Neural cell (in vitro differentiated cells): ENCODE measurements at regions not wholly inside any gene's neighbourhood (a gene's known extent, or its start where the extent isn't known, plus 50 kb on each side); places are given as distances from the start of the nearest gene placed in this dataset.

ENCODE experiments used
- H2AFZ ChIP-seq: fragments of 200-600, 300-800 bp; sonication (generic), shearing (Covaris generic); 2 replicates; pipeline ENCODE4 v1.6.0; 2014; ENCODE audit warnings: low read depth, mild to moderate bottlenecking, antibody characterized with exemption, low read length, moderate library complexity
- H3F3A ChIP-seq: fragments of 200-600 bp; shearing (Covaris generic); 2 replicates; pipeline ENCODE4 v1.6.1; 2016; ENCODE audit warnings: mild to moderate bottlenecking, moderate library complexity, mixed read lengths, antibody characterized with exemption, low read length; ENCODE audit not compliant: insufficient read depth, poor library complexity, severe bottlenecking
- H3K27ac ChIP-seq: fragments of 200-600, 300-800 bp; sonication (generic), shearing (Covaris generic); 2 replicates; pipeline ENCODE4 v1.5.1; 2014; ENCODE audit warnings: mild to moderate bottlenecking, low read length, moderate library complexity
- H3K27me3 ChIP-seq: fragments of 300-800, 200-600 bp; sonication (generic), shearing (Covaris generic); 2 replicates; pipeline ENCODE4 v1.6.0; 2014; ENCODE audit warnings: mild to moderate bottlenecking, low read depth, low read length, moderate library complexity; ENCODE audit not compliant: insufficient read depth
- H3K36me3 ChIP-seq: fragments of 300-800, 200-600 bp; sonication (generic), shearing (Covaris generic); 2 replicates; pipeline ENCODE4 v1.5.1; 2014; ENCODE audit warnings: mild to moderate bottlenecking, antibody characterized with exemption, low read length, moderate library complexity; ENCODE audit not compliant: insufficient read depth
- H3K4me2 ChIP-seq: fragments of 300-800, 200-600 bp; sonication (generic), shearing (Covaris generic); 2 replicates; pipeline ENCODE4 v1.6.0; 2014; ENCODE audit warnings: mild to moderate bottlenecking, low read length
- H3K4me3 ChIP-seq: fragments of 300-800, 200-600 bp; sonication (generic), shearing (Covaris generic); 2 replicates; pipeline ENCODE4 v1.5.1; 2014; ENCODE audit warnings: mild to moderate bottlenecking, low read length, moderate library complexity
- H3K79me2 ChIP-seq: fragments of 200-600 bp; shearing (Covaris generic); replicated peaks from 2 replicates; pipeline ENCODE4 v1.6.0; 2014; ENCODE audit warnings: mild to moderate bottlenecking, low read length, moderate library complexity; ENCODE audit not compliant: insufficient read depth
- H3K9ac ChIP-seq: fragments of 300-800, 200-600 bp; sonication (generic), shearing (Covaris generic); 2 replicates; pipeline ENCODE4 v1.6.1; 2016; ENCODE audit warnings: mild to moderate bottlenecking, low read length, mixed read lengths
- H3K9me2 ChIP-seq: fragments of 200-600 bp; shearing (Covaris generic); 2 replicates; pipeline ENCODE4 v1.6.1; 2016; ENCODE audit warnings: mild to moderate bottlenecking, low read length, mixed read lengths; ENCODE audit not compliant: insufficient read depth
- H3K9me3 ChIP-seq: fragments of 200-600, 300-800 bp; sonication (generic), shearing (Covaris generic); 2 replicates; pipeline ENCODE4 v1.6.1; 2016; ENCODE audit warnings: mild to moderate bottlenecking, mixed run types, low read length, moderate library complexity, mixed read lengths
- H4K20me1 ChIP-seq: fragments of 200-600 bp; shearing (Covaris generic); 2 replicates; pipeline ENCODE4 v1.6.1; 2016; ENCODE audit warnings: mild to moderate bottlenecking, mixed run types; ENCODE audit not compliant: insufficient read depth
- EP300 ChIP-seq: fragments of 450-650 bp; conservative IDR thresholded peaks from 2 replicates; pipeline ENCODE4 v1.6.1; 2014; ENCODE audit warnings: antibody characterized with exemption, mild to moderate bottlenecking, moderate library complexity; ENCODE audit not compliant: poor library complexity, severe bottlenecking
- EZH2 ChIP-seq: fragments of 200-600, 300-800 bp; shearing (Covaris generic), sonication (generic); IDR thresholded peaks from 2 replicates; pipeline ENCODE4 v1.6.1; 2014; ENCODE audit warnings: antibody characterized with exemption, low read length, borderline replicate concordance, mild to moderate bottlenecking; ENCODE audit not compliant: insufficient read depth, poor library complexity, severe bottlenecking
- MXI1 ChIP-seq: fragments of 450-650 bp; conservative IDR thresholded peaks from 2 replicates; pipeline ENCODE4 v1.6.1; 2014; ENCODE audit warnings: antibody characterized with exemption, mild to moderate bottlenecking; ENCODE audit not compliant: poor library complexity, severe bottlenecking
- POLR2AphosphoS5 ChIP-seq: IDR thresholded peaks from 2 replicates; pipeline ENCODE4 v1.6.1; 2012
- RAD21 ChIP-seq: fragments of 450-650 bp; conservative IDR thresholded peaks from 2 replicates; pipeline ENCODE4 v1.6.1; 2014; ENCODE audit warnings: antibody characterized with exemption, mild to moderate bottlenecking, moderate library complexity
- SMC3 ChIP-seq: fragments of 450-650 bp; conservative IDR thresholded peaks from 2 replicates; pipeline ENCODE4 v1.6.1; 2014; ENCODE audit warnings: antibody characterized with exemption, mild to moderate bottlenecking, moderate library complexity; ENCODE audit not compliant: poor library complexity
- TAF1 ChIP-seq: IDR thresholded peaks from 2 replicates; pipeline ENCODE4 v1.6.1; 2012; ENCODE audit warnings: low read depth
- TF ChIP-seq, protein P1 (sequence below): IDR thresholded peaks from 2 replicates; pipeline ENCODE4 v1.6.1; 2012; ENCODE audit warnings: borderline replicate concordance
- TF ChIP-seq, protein P2 (sequence below): fragments of 450-650 bp; IDR thresholded peaks from 2 replicates; pipeline ENCODE4 v1.5.1; 2014; ENCODE audit warnings: antibody characterized with exemption, mild to moderate bottlenecking, moderate library complexity; ENCODE audit not compliant: poor library complexity, severe bottlenecking

DNA sequence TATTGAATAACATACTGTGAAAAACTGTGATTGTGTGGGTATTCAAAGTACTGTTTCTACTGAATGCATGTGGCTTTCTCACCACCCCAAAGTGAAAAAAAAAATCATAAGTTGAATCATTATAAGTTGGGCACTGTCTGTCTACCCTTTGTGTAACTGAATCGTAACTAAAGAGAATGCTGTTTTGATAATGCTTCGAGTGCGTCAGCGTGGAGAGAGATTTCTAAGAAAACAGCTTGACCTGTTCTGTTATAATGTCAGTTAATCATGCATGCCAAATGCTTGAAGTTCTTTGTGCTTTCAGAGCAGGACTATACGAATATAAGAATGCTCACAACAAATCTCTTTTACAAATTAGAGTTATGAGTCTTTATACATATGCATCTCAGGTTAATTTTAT, 148.8 kb upstream of the SGCD start:
- no peak overlapping the region for H3K4me3 ChIP-seq
- no peaks in the 10 kb centered on the region for H4K20me1 ChIP-seq
- H3K9me2 ChIP-seq, result no peaks in the 10 kb centered on the region
- no peak overlapping the region for H3K27ac ChIP-seq
- TF ChIP-seq, protein P1, sequence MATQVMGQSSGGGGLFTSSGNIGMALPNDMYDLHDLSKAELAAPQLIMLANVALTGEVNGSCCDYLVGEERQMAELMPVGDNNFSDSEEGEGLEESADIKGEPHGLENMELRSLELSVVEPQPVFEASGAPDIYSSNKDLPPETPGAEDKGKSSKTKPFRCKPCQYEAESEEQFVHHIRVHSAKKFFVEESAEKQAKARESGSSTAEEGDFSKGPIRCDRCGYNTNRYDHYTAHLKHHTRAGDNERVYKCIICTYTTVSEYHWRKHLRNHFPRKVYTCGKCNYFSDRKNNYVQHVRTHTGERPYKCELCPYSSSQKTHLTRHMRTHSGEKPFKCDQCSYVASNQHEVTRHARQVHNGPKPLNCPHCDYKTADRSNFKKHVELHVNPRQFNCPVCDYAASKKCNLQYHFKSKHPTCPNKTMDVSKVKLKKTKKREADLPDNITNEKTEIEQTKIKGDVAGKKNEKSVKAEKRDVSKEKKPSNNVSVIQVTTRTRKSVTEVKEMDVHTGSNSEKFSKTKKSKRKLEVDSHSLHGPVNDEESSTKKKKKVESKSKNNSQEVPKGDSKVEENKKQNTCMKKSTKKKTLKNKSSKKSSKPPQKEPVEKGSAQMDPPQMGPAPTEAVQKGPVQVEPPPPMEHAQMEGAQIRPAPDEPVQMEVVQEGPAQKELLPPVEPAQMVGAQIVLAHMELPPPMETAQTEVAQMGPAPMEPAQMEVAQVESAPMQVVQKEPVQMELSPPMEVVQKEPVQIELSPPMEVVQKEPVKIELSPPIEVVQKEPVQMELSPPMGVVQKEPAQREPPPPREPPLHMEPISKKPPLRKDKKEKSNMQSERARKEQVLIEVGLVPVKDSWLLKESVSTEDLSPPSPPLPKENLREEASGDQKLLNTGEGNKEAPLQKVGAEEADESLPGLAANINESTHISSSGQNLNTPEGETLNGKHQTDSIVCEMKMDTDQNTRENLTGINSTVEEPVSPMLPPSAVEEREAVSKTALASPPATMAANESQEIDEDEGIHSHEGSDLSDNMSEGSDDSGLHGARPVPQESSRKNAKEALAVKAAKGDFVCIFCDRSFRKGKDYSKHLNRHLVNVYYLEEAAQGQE, result no peak
- TF ChIP-seq MXI1 (no peak), RAD21 (no peak), EZH2 (no peak), EP300 (no peak), SMC3 (no peak), TAF1 (no peak), POLR2AphosphoS5 (no peak)
- TF ChIP-seq, protein P2, sequence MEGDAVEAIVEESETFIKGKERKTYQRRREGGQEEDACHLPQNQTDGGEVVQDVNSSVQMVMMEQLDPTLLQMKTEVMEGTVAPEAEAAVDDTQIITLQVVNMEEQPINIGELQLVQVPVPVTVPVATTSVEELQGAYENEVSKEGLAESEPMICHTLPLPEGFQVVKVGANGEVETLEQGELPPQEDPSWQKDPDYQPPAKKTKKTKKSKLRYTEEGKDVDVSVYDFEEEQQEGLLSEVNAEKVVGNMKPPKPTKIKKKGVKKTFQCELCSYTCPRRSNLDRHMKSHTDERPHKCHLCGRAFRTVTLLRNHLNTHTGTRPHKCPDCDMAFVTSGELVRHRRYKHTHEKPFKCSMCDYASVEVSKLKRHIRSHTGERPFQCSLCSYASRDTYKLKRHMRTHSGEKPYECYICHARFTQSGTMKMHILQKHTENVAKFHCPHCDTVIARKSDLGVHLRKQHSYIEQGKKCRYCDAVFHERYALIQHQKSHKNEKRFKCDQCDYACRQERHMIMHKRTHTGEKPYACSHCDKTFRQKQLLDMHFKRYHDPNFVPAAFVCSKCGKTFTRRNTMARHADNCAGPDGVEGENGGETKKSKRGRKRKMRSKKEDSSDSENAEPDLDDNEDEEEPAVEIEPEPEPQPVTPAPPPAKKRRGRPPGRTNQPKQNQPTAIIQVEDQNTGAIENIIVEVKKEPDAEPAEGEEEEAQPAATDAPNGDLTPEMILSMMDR, result no peak
- H3K9me3 ChIP-seq, result no peaks in the 10 kb centered on the region
- H3K36me3 ChIP-seq, result no peaks in the 10 kb centered on the region
- H3F3A ChIP-seq, result no peaks in the 10 kb centered on the region
- H3K9ac ChIP-seq, result no peak overlapping the region
- no peak overlapping the region for H2AFZ ChIP-seq
- no peak overlapping the region for H3K4me2 ChIP-seq
- H3K27me3 ChIP-seq, result no peaks in the 10 kb centered on the region
- no peaks in the 10 kb centered on the region for H3K79me2 ChIP-seq

DNA sequence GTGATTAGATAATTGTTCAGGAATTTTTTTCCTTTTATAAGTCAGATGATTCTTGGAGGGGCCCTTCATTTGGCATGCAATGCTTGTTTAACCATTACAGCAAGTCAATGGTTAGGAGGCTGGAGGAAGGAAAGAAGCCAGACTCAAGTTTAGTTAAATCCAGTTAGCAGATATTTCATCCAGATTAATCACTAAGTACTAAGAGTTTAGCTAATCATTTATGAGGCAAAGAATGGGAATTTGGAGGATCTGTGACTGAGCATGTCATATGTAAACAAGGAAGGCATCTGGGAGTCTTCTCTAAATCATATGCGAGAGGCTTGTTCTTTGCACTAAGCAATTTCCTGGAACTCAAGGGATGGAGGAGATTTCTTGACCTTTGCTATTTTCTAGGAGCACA, 145.3 kb upstream of the SGCD start:
- H3K36me3 ChIP-seq, result no peaks in the 10 kb centered on the region
- no peaks in the 10 kb centered on the region for H3K9me2 ChIP-seq
- H3K9ac ChIP-seq, result no peak overlapping the region
- no peak for TF ChIP-seq RAD21
- TF ChIP-seq, protein P2, result no peak
- no peak for TF ChIP-seq EP300
- no peak for TF ChIP-seq MXI1
- TF ChIP-seq, protein P1, result no peak
- TF ChIP-seq EZH2, result no peak
- no peak for TF ChIP-seq POLR2AphosphoS5
- TF ChIP-seq TAF1, result no peak
- no peak for TF ChIP-seq SMC3
- H3K79me2 ChIP-seq, result no peaks in the 10 kb centered on the region
- H3F3A ChIP-seq, result no peaks in the 10 kb centered on the region
- no peak overlapping the region for H3K4me2 ChIP-seq
- no peaks in the 10 kb centered on the region for H4K20me1 ChIP-seq
- no peaks in the 10 kb centered on the region for H3K9me3 ChIP-seq
- no peak overlapping the region for H2AFZ ChIP-seq
- H3K27me3 ChIP-seq, result no peaks in the 10 kb centered on the region
- no peak overlapping the region for H3K27ac ChIP-seq
- H3K4me3 ChIP-seq, result no peak overlapping the region
